ENCODE measurements at regions not wholly inside any gene's neighbourhood (a gene's known extent, or its start where the extent isn't known, plus 50 kb on each side); places are given as distances from the start of the nearest gene placed in this dataset.

DNA sequence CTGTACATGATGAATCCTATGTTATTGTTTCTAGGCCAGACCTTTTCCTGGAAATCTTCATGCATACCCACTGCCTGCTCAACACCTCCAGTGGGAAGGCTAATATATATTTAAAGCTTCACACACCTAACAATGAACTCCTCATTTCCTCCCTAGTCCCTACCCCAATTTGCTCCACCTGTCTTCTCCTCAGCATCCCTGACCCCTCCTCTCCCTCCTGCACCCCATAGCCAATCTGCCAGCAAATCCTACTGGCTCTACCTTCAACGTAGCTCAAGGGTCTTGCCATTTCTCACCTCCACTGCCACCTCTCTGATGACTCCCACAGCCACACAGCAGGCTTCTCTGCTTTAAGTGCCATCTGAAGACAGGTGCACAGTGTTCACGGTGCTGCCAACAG, 215.6 kb upstream of the WSB1 start:
- TF ChIP-seq, protein P1, sequence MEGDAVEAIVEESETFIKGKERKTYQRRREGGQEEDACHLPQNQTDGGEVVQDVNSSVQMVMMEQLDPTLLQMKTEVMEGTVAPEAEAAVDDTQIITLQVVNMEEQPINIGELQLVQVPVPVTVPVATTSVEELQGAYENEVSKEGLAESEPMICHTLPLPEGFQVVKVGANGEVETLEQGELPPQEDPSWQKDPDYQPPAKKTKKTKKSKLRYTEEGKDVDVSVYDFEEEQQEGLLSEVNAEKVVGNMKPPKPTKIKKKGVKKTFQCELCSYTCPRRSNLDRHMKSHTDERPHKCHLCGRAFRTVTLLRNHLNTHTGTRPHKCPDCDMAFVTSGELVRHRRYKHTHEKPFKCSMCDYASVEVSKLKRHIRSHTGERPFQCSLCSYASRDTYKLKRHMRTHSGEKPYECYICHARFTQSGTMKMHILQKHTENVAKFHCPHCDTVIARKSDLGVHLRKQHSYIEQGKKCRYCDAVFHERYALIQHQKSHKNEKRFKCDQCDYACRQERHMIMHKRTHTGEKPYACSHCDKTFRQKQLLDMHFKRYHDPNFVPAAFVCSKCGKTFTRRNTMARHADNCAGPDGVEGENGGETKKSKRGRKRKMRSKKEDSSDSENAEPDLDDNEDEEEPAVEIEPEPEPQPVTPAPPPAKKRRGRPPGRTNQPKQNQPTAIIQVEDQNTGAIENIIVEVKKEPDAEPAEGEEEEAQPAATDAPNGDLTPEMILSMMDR (IDR thresholded peaks at IDR 0.05) = no peak
- TF ChIP-seq POLR2A (IDR thresholded peaks at IDR 0.05) (no peak), EP300 (IDR thresholded peaks at IDR 0.05) (no peak)
